ENCODE measurements at regions not wholly inside any gene's neighbourhood (a gene's known extent, or its start where the extent isn't known, plus 50 kb on each side); places are given as distances from the start of the nearest gene placed in this dataset.

GRCh38 chr10:81704596-81704995 is 170.4 kb upstream of the NRG3 start:
- H3K4me1 ChIP-seq, result no peaks in the 10 kb centered on the region
- H3K27me3 ChIP-seq, result no peaks in the 10 kb centered on the region
- TF ChIP-seq EP300 (IDR thresholded peaks at IDR 0.05) (no peak), CTCF (IDR thresholded peaks at IDR 0.05) (no peak), POLR2A (IDR thresholded peaks at IDR 0.05) (no peak)
- H3K4me3 ChIP-seq, result no peak overlapping the region
- WGBS, 2 donors, result 47 to 60% methylated on average over 1 of the region's 1 CpG
- H3K36me3 ChIP-seq, result no peaks in the 10 kb centered on the region
- H3K9me3 ChIP-seq, result peaks cover 0 to 17% (median 0%) of the 10 kb centered on the region in 4 donors
- no peak overlapping the region for H3K27ac ChIP-seq
- no peak for DNase-seq (ENCODE audit: low spot score in 2 of 2)

- Histone ChIP-seq H3K4me3 (no peak overlapping the region), H3K27ac (no peak overlapping the region), H3K36me3 (no peaks in the 10 kb centered on the region), H3K9me3 (no peaks in the 10 kb centered on the region), H3K4me1 (no peaks in the 10 kb centered on the region), H3K27me3 (no peaks in the 10 kb centered on the region)
- no peak for TF ChIP-seq CTCF (IDR thresholded peaks at IDR 0.05)
- TF ChIP-seq POLR2A (IDR thresholded peaks at IDR 0.05), result no peak
- TF ChIP-seq EP300 (IDR thresholded peaks at IDR 0.05), result no peak
- no peak for DNase-seq (ENCODE audit: low spot score in 2 of 2)
- WGBS, 2 donors, result 67% methylated on average over 5 of the region's 5 CpGs
Observed at GRCh38 chr10:81708416-81708815, 166.6 kb upstream of the NRG3 start.

GRCh38 chr10:81708929-81709328 is 166.1 kb upstream of the NRG3 start:
- no peaks in the 10 kb centered on the region for H3K4me1 ChIP-seq
- H3K27ac ChIP-seq, result no peak overlapping the region
- 79 to 88% methylated on average over 2 of the region's 2 CpGs for WGBS, 2 donors
- TF ChIP-seq CTCF (IDR thresholded peaks at IDR 0.05), result no peak
- H3K4me3 ChIP-seq, result no peak overlapping the region
- no peaks in the 10 kb centered on the region for H3K9me3 ChIP-seq
- H3K27me3 ChIP-seq, result no peaks in the 10 kb centered on the region
- H3K36me3 ChIP-seq, result no peaks in the 10 kb centered on the region
- no peak for DNase-seq (ENCODE audit: low spot score in 2 of 2)

GRCh38 chr10:81722399-81722798 is 152.6 kb upstream of the NRG3 start:
- H3K9me3 ChIP-seq, result peaks cover 0 to 10% (median 0%) of the 10 kb centered on the region in 4 donors
- H3K4me1 ChIP-seq, result no peaks in the 10 kb centered on the region

GRCh38 chr10:81724431-81724830 is 150.6 kb upstream of the NRG3 start:
- Histone ChIP-seq H3K4me3 (no peak overlapping the region), H3K27ac (no peak overlapping the region), H3K9me3 (no peaks in the 10 kb centered on the region), H3K27me3 (no peaks in the 10 kb centered on the region), H3K4me1 (no peaks in the 10 kb centered on the region), H3K36me3 (no peaks in the 10 kb centered on the region)
- TF ChIP-seq EP300 (IDR thresholded peaks at IDR 0.05) (no peak), CTCF (IDR thresholded peaks at IDR 0.05) (no peak)
- DNase-seq (ENCODE audit: low spot score in 2 of 2), result no peak

More at GRCh38 chr10:81722399-81722798, 152.6 kb upstream of the NRG3 start:
- WGBS, 2 donors, result 89 to 90% methylated on average over 1 of the region's 1 CpG
- no peaks in the 10 kb centered on the region for H3K27me3 ChIP-seq
- TF ChIP-seq EP300 (IDR thresholded peaks at IDR 0.05) (no peak), POLR2A (IDR thresholded peaks at IDR 0.05) (no peak), CTCF (IDR thresholded peaks at IDR 0.05) (no peak)
- no peak for DNase-seq (ENCODE audit: low spot score in 2 of 2)
- H3K27ac ChIP-seq, result no peak overlapping the region
- no peak overlapping the region for H3K4me3 ChIP-seq
- H3K36me3 ChIP-seq, result no peaks in the 10 kb centered on the region

Data from tibial nerve (tissue), 4 donors.